Heart left ventricle (tissue), 16 donors: ENCODE measurements at regions not wholly inside any gene's neighbourhood (a gene's known extent, or its start where the extent isn't known, plus 50 kb on each side); places are given as distances from the start of the nearest gene placed in this dataset.

ENCODE experiments used
- ATAC-seq, 4 donors: fragments of 200-7000 bp; cut with Tn5 transposase; one replicate each; pipeline ENCODE4 v1.9.1; 2020 to 2022; ENCODE audit warnings: moderate library complexity in 4 of 4, mild to moderate bottlenecking in 3 of 4, moderate number of reproducible peaks in 1 of 4
- DNase-seq, 5 donors: peaks; one replicate each; pipeline ENCODE4 v3.0.0-alpha.2; 2020
- H3K27ac ChIP-seq, 12 donors: fragments of 200-600 bp; sonication (generic) in 4 of 12; one replicate each; pipeline versions ENCODE4 v1.5.0 to v1.8.0; 2016 to 2022; ENCODE audit warnings: mild to moderate bottlenecking in 2 of 12
- H3K27me3 ChIP-seq, 9 donors: fragments of 200-600 bp; sonication (generic) in 2 of 9; one replicate each; pipeline versions ENCODE4 v1.5.1 to v1.8.0; 2016 to 2022; ENCODE audit warnings: mild to moderate bottlenecking in 3 of 9
- H3K36me3 ChIP-seq, 9 donors: fragments of 200-600 bp; sonication (generic) in 2 of 9; one replicate each; pipeline versions ENCODE4 v1.5.0 to v1.8.0; 2018 to 2022; ENCODE audit warnings: mild to moderate bottlenecking in 2 of 9
- H3K4me1 ChIP-seq, 12 donors: fragments of 200-600 bp; sonication (generic) in 4 of 12; one replicate each; pipeline versions ENCODE4 v1.5.0 to v1.8.0; 2016 to 2022; ENCODE audit warnings: mild to moderate bottlenecking in 3 of 12
- H3K4me3 ChIP-seq, 12 donors: fragments of 200-600 bp; sonication (generic) in 4 of 12; one replicate each; pipeline versions ENCODE4 v1.5.0 to v1.8.0; 2017 to 2022; ENCODE audit warnings: mild to moderate bottlenecking in 9 of 12, moderate library complexity in 4 of 12
- H3K9me3 ChIP-seq, 12 donors: fragments of 200-600 bp; sonication (generic) in 4 of 12; one replicate each; pipeline versions ENCODE4 v1.5.0 to v1.8.0; 2016 to 2022; ENCODE audit warnings: mild to moderate bottlenecking in 1 of 12
- CTCF ChIP-seq, 12 donors: fragments of 200-600 bp; sonication (generic) in 4 of 12; IDR thresholded peaks; one replicate each; pipeline versions ENCODE4 v1.5.0 to v1.8.0; 2018 to 2022; ENCODE audit warnings: antibody characterized with exemption in 12 of 12, mild to moderate bottlenecking in 5 of 12
- POLR2A ChIP-seq, 2 donors: fragments of 450-650 bp; IDR thresholded peaks; one replicate each; pipeline ENCODE4 v1.6.1; 2017; ENCODE audit warnings: antibody characterized with exemption in 2 of 2, mild to moderate bottlenecking in 2 of 2, moderate library complexity in 2 of 2
- whole genome bisulfite sequencing, 4 donors: extraction: QIAGEN DNeasy Blood & Tissue Kit in 2 of 4; methylation state at CpG; one replicate each; pipeline versions ENCODE4 v1.1.5 to v1.1.7; 2013 to 2018; 5-methylcytosine and 5-hydroxymethylcytosine counted together
- intact Hi-C, 10 donors: fragments of 100-400 bp; cut with DNase I; formaldehyde crosslinking; loops; one replicate each; pipeline versions ENCODE4 v1.11.1 to v1.14.2; 2022
- donor health status: ischemic (EF 13 %, LVEDD 7.1; RV severe dilation, severe dysfunction).
- donor health status: healthy with polysubstance abuse.
- donor health status: DM: no; HTN: yes; CAD: no.
- donor health status: DM: no; HTN: no; CAD: no.
- donor health status: ischemic (EF 25% LVEDD 6.9; RV normal size, moderate dysfunction).
- donor health status: ischemic (EF 25% LVEDD 5.7; RV mildly dilated, moderate dysfunction).
- donor health status: healthy.
- donor health status: DM: yes; HTN: yes; CAD: no.
- donor health status: ischemic (EF 35%, LVEDD 5.7; RV mildly dilated, moderate dysfunction).
- donor health status: nonischemic (EF 11% LVEDD 7.7; RV severe dilation, severe dysfunction).
- donor health status: DM: yes; HTN: yes; CAD: no.
- donor health status: PGD.
- donor health status: ischemic (EF 29% LVEDD 5.4; RV normal size, mild dysfunction).
- donor health status: nonischemic (EF 23%, LVEDD 6.1; RV moderate dilation, normal function).

- no peak overlapping the region for H3K4me3 ChIP-seq
- H3K27ac ChIP-seq, result no peak overlapping the region
- ATAC-seq, result no peak
- no peak for DNase-seq
- H3K9me3 ChIP-seq, result peaks cover 0 to 7% (median 0%) of the 10 kb centered on the region in 12 donors
- H3K36me3 ChIP-seq, result no peaks in the 10 kb centered on the region
- TF ChIP-seq POLR2A (IDR thresholded peaks at IDR 0.05) (no peak), CTCF (IDR thresholded peaks at IDR 0.05) (no peak)
- intact Hi-C loops, result no loop called here
- no peaks in the 10 kb centered on the region for H3K4me1 ChIP-seq
- 0 to 83% (median 62%) methylated on average over 1 of the region's 1 CpG for WGBS, 4 donors
- no peaks in the 10 kb centered on the region for H3K27me3 ChIP-seq
Observed at GRCh38 chr6:114955363-114955762, 612.5 kb upstream of the HS3ST5 start.

DNA sequence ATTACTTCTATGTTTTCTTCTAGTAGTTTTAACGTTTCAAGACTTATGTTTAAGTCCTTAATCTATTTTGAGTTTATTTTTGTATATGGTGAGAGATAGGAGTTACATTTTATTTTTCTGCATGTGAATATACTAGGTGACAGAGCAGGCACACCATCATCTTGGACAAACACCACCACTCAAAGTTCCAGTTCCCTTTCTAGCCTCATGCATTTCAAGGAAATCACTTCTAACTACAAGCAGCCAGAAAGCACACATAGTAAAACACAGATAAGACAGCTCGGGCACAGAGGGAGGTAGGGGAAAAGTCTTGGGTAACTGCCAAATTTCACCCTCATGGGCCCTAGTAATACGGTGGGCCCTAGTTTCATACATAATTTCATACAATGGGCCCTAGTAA lies 609.4 kb upstream of the HS3ST5 start:
- no peak overlapping the region for H3K4me3 ChIP-seq
- peaks cover 0 to 7% (median 0%) of the 10 kb centered on the region in 12 donors for H3K9me3 ChIP-seq
- no peak overlapping the region for H3K27ac ChIP-seq
- H3K4me1 ChIP-seq, result no peaks in the 10 kb centered on the region
- no peaks in the 10 kb centered on the region for H3K36me3 ChIP-seq
- H3K27me3 ChIP-seq, result no peaks in the 10 kb centered on the region
- no peak for ATAC-seq
- 35 to 37% (median 37%) methylated on average over 3 of the region's 3 CpGs for WGBS, 4 donors
- DNase-seq, result no peak
- intact Hi-C loops, result no loop called here
- TF ChIP-seq POLR2A (IDR thresholded peaks at IDR 0.05) (no peak), CTCF (IDR thresholded peaks at IDR 0.05) (no peak)

GRCh38 chr6:114945392-114945791 lies 602.6 kb upstream of the HS3ST5 start:
- Histone ChIP-seq H3K27me3 (no peaks in the 10 kb centered on the region), H3K36me3 (no peaks in the 10 kb centered on the region), H3K4me1 (no peaks in the 10 kb centered on the region), H3K9me3 (peaks cover 0 to 3% (median 0%) of the 10 kb centered on the region in 12 donors), H3K27ac (no peak overlapping the region), H3K4me3 (no peak overlapping the region)
- 81 to 90% (median 84%) methylated on average over 5 of the region's 5 CpGs for WGBS, 4 donors
- DNase-seq (no peak), ATAC-seq (no peak)
- intact Hi-C loops, result no loop called here
- TF ChIP-seq POLR2A (IDR thresholded peaks at IDR 0.05), result no peak
- no peak for TF ChIP-seq CTCF (IDR thresholded peaks at IDR 0.05)

GRCh38 chr6:114941078-114941477 lies 598.3 kb upstream of the HS3ST5 start:
- Histone ChIP-seq H3K27me3 (no peaks in the 10 kb centered on the region), H3K36me3 (no peaks in the 10 kb centered on the region), H3K4me3 (no peak overlapping the region), H3K27ac (no peak overlapping the region), H3K4me1 (no peaks in the 10 kb centered on the region), H3K9me3 (no peaks in the 10 kb centered on the region)
- intact Hi-C loops, result no loop called here
- DNase-seq, result no peak
- no peak for TF ChIP-seq POLR2A (IDR thresholded peaks at IDR 0.05)
- no peak for TF ChIP-seq CTCF (IDR thresholded peaks at IDR 0.05)
- no peak for ATAC-seq
